Suprapubic skin (tissue), 4 donors: ENCODE measurements at regions not wholly inside any gene's neighbourhood (a gene's known extent, or its start where the extent isn't known, plus 50 kb on each side); places are given as distances from the start of the nearest gene placed in this dataset.
"Not testable (repeated sequence)": the region's sequence is repeated elsewhere in the genome, so short reads cannot be mapped to it uniquely, and the experiment has no call there.

Experiments
- DNase-seq, 2 donors: peaks; one replicate each; pipeline ENCODE4 v3.0.0-alpha.2; 2019; ENCODE audit warnings: low spot score in 2 of 2
- H3K27ac ChIP-seq: fragments of 200-600 bp; sonication (generic); one replicate; pipeline ENCODE4 v1.5.1; 2019
- H3K27me3 ChIP-seq: fragments of 200-600 bp; sonication (generic); one replicate; pipeline ENCODE4 v1.5.1; 2019
- H3K36me3 ChIP-seq: fragments of 200-600 bp; sonication (generic); one replicate; pipeline ENCODE4 v1.5.1; 2019
- H3K4me1 ChIP-seq: fragments of 200-600 bp; sonication (generic); one replicate; pipeline ENCODE4 v1.5.1; 2019
- H3K4me3 ChIP-seq: fragments of 200-600 bp; sonication (generic); one replicate; pipeline ENCODE4 v1.5.1; 2019; ENCODE audit warnings: mild to moderate bottlenecking
- H3K9me3 ChIP-seq: fragments of 200-600 bp; sonication (generic); one replicate; pipeline ENCODE4 v1.5.1; 2019
- EP300 ChIP-seq: sonication (generic); formaldehyde crosslinking; IDR thresholded peaks from one replicate; pipeline ENCODE4 v1.6.1; 2017; ENCODE audit warnings: antibody characterized with exemption
- POLR2A ChIP-seq, 2 donors: fragments of 450-650 bp; IDR thresholded peaks; one replicate each; pipeline ENCODE4 v1.6.1; 2017; ENCODE audit warnings: antibody characterized with exemption in 2 of 2, mild to moderate bottlenecking in 2 of 2, moderate library complexity in 2 of 2
- POLR2AphosphoS5 ChIP-seq, 3 donors: sonication (generic); formaldehyde crosslinking; IDR thresholded peaks; one replicate each; pipeline ENCODE4 v1.6.1; 2017; ENCODE audit warnings: antibody characterized with exemption in 3 of 3
- WGBS: methylation state at CpG from one replicate; pipeline ENCODE4 v1.1.5; 2018; 5-methylcytosine and 5-hydroxymethylcytosine counted together
- TF ChIP-seq, protein P1 (sequence below), 2 donors: fragments of 200-600 bp in 1 of 2; fragments of 450-650 bp in 1 of 2; sonication (generic) in 1 of 2; IDR thresholded peaks; one replicate each; pipeline ENCODE4 v1.5.1; 2016 to 2019; ENCODE audit warnings: antibody characterized with exemption in 2 of 2, mild to moderate bottlenecking in 1 of 2, moderate library complexity in 1 of 2

DNA sequence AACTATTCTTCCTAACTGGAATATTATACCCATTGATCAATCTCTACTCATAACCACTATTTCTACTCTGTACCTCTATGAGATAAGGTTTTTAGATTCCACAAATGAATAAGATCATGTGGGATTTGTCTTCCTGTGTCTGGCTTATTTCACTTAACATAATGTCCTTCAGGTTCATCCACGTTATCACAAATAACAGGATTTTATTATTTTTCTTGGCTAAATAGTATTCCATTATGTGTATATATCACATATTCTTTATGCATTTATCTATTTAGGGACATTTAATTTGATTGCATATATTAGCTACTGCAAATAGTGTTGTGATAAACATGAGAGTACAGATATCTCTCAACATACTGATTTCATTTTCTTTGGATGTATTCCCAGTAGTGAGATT, 823.0 kb upstream of the ADGRB3 start:
- 86% methylated on average over 1 of the region's 1 CpG for WGBS
- no peak for DNase-seq

DNA sequence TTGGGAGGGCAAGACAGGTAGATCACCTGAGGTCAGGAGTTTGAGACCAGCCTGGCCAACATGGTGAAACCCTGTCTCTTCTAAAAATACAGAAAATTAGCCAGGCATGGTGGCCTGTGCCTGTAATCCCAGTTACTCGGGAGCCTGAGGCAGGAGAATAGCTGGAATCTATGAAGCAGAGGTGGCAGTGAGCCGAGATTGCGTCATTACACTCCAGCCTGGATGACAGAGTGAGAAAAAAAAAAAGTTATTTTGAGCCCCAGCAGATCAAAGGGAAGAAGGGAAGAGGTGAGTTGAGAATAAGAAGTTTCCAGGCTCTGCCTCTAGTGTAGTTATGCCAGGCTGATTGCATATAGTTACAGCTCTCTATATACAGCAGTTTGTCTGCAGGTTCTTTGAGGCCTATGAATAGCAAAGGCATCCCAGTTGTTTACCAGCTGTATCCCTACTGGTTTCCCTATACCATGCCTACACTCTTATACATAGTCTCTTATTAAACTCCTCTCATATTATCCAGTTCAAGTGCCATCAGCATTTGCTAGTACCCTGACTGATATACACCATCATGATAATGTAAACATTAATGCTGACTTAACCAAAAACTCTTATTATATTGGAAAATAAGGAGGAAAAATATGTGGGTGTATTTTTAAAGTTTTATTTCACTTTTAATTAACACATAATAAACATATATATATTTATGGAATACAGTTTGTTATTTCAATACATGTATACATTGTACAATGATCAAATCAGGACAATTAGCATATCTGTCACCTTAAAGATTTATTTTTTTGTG, 823.6 kb upstream of the ADGRB3 start:
- Histone ChIP-seq H3K27ac (no peak overlapping the region), H3K4me1 (no peaks in the 10 kb centered on the region), H3K9me3 (peaks cover 13% of the 10 kb centered on the region), H3K36me3 (no peaks in the 10 kb centered on the region), H3K27me3 (no peaks in the 10 kb centered on the region), H3K4me3 (no peak overlapping the region)
- no peak for DNase-seq
- WGBS, result 79% methylated on average over 3 of the region's 3 CpGs
- TF ChIP-seq, protein P1, sequence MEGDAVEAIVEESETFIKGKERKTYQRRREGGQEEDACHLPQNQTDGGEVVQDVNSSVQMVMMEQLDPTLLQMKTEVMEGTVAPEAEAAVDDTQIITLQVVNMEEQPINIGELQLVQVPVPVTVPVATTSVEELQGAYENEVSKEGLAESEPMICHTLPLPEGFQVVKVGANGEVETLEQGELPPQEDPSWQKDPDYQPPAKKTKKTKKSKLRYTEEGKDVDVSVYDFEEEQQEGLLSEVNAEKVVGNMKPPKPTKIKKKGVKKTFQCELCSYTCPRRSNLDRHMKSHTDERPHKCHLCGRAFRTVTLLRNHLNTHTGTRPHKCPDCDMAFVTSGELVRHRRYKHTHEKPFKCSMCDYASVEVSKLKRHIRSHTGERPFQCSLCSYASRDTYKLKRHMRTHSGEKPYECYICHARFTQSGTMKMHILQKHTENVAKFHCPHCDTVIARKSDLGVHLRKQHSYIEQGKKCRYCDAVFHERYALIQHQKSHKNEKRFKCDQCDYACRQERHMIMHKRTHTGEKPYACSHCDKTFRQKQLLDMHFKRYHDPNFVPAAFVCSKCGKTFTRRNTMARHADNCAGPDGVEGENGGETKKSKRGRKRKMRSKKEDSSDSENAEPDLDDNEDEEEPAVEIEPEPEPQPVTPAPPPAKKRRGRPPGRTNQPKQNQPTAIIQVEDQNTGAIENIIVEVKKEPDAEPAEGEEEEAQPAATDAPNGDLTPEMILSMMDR (IDR thresholded peaks at IDR 0.05), result no peak
- TF ChIP-seq EP300, result no peak
- TF ChIP-seq POLR2AphosphoS5 (IDR thresholded peaks at IDR 0.05), result no peak
- TF ChIP-seq POLR2A (IDR thresholded peaks at IDR 0.05), result no peak

More for the DNA sequence above, 823.0 kb upstream of the ADGRB3 start:
- Histone ChIP-seq H3K27ac (no peak overlapping the region), H3K27me3 (no peaks in the 10 kb centered on the region), H3K4me1 (no peaks in the 10 kb centered on the region), H3K4me3 (no peak overlapping the region), H3K9me3 (peaks cover 13% of the 10 kb centered on the region), H3K36me3 (no peaks in the 10 kb centered on the region)
- TF ChIP-seq POLR2A (IDR thresholded peaks at IDR 0.05) (no peak), EP300 (no peak), POLR2AphosphoS5 (IDR thresholded peaks at IDR 0.05) (no peak)
- TF ChIP-seq, protein P1 (IDR thresholded peaks at IDR 0.05), result no peak

DNA sequence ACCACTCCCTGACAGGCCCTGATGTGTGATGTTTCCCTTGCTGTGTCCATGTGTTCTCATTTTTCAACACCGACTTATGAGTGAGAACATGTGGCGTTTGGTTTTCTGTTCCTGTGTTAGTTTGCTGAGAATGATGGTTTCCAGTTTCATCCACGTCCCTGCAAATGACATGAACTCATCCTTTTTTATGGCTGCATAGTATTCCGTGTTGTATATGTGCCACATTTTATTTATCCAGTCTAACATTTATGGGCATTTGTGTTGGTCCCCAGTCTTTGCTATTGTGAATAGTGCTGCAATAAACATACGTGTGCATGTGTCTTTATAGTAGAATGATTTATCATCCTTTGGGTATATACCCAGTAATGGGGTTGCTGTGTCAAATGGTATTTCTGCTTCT, 830.3 kb upstream of the ADGRB3 start:
- H3K27ac ChIP-seq, H3K4me1 ChIP-seq, DNase-seq, H3K9me3 ChIP-seq, H3K4me3 ChIP-seq, H3K36me3 ChIP-seq, H3K27me3 ChIP-seq: not testable (repeated sequence)
- WGBS, result 94% methylated on average over 5 of the region's 5 CpGs

DNA sequence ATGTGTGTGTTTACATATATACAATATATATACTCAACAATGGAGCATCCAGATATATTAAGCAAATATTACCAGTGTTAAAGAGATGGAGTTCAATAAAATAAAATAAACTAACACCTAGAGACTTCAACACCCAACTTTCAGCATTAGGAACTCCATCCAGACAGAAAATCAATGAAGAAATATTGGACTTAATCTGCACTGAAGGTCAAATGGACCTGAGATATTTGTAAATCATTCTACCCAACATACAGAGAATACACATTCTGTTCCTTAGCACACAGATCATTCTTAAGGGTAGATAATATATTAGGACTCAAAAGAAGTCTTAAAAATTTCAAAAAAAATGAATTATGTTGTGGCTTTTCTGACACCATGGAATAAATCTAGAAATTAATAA, 832.3 kb upstream of the ADGRB3 start:
- H3K9me3 ChIP-seq, result no peaks in the 10 kb centered on the region
- no peak for DNase-seq
- no peak overlapping the region for H3K27ac ChIP-seq
- H3K4me1 ChIP-seq, result no peaks in the 10 kb centered on the region
- H3K36me3 ChIP-seq, result no peaks in the 10 kb centered on the region
- H3K4me3 ChIP-seq, result no peak overlapping the region
- TF ChIP-seq, protein P1 (IDR thresholded peaks at IDR 0.05), result no peak
- no peak for TF ChIP-seq POLR2AphosphoS5 (IDR thresholded peaks at IDR 0.05)
- TF ChIP-seq EP300, result no peak
- TF ChIP-seq POLR2A (IDR thresholded peaks at IDR 0.05), result no peak
- no peaks in the 10 kb centered on the region for H3K27me3 ChIP-seq

DNA sequence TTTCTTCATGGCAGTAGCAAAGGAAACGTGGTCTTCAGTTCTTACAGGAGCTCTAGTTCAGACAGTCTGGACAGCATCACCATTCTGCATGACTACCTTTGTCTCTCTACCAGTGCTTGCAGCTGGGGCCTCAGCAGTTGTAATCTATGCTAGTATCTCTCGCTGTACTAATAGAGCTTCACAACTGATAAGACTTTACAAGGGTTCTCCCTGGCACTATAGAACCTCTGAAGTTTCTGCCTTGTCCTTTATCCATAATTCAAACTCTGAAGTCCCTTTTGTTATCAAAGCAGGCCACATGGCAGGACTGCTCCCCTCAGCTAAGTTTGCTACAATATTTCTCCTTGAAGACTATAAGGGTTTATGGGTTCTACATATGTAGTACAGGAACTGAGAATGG, 842.1 kb upstream of the ADGRB3 start:
- Histone ChIP-seq H3K9me3 (peaks cover 2% of the 10 kb centered on the region), H3K27ac (no peak overlapping the region), H3K27me3 (no peaks in the 10 kb centered on the region), H3K4me1 (no peaks in the 10 kb centered on the region), H3K4me3 (no peak overlapping the region), H3K36me3 (no peaks in the 10 kb centered on the region)
- TF ChIP-seq POLR2A (IDR thresholded peaks at IDR 0.05) (no peak), EP300 (no peak), POLR2AphosphoS5 (IDR thresholded peaks at IDR 0.05) (no peak)
- TF ChIP-seq, protein P1 (IDR thresholded peaks at IDR 0.05), result no peak
- no peak for DNase-seq
- WGBS, result 79% methylated on average over 2 of the region's 2 CpGs

DNA sequence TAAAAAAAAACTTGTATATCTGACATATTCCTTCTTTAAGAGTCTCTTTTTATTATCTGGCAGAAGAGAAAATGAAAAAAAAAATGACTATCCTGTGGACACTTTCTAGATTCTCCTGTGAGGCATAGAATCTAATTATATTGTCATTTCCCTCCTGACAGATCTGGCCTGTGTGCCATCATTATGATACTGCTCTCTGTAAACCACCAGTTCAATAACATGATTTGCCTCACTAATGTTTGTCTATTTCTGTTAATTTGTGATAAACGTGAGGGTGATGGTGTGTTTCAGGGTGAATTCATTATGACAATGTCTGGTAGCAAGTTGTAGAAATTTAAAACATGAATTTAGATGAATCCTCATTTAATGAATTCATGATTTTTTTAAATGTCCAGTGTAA, 844.5 kb upstream of the ADGRB3 start:
- Histone ChIP-seq H3K36me3 (no peaks in the 10 kb centered on the region), H3K9me3 (peaks cover 5% of the 10 kb centered on the region), H3K4me3 (no peak overlapping the region), H3K27me3 (no peaks in the 10 kb centered on the region), H3K4me1 (no peaks in the 10 kb centered on the region), H3K27ac (no peak overlapping the region)
- WGBS, result 54% methylated on average over 1 of the region's 1 CpG
- no peak for DNase-seq
- TF ChIP-seq POLR2A (IDR thresholded peaks at IDR 0.05) (no peak), EP300 (no peak), POLR2AphosphoS5 (IDR thresholded peaks at IDR 0.05) (no peak)
- TF ChIP-seq, protein P1 (IDR thresholded peaks at IDR 0.05), result no peak

DNA sequence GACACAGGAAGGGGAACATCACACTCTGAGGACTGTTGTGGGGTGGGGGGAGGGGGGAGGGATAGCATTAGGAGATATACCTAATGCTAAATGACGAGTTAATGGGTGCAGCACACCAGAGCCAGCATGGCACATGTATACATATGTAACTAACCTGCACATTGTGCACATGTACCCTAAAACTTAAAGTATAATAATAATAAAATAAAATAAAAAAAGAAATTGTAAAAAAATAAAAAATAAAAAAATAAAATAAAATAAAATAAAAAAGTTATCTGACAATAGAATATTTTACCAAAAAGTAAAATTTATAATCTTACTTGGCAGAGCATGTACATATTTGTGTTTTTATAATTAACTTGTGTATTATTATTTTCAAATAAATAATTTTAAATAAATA, 848.0 kb upstream of the ADGRB3 start:
- not testable (repeated sequence) for H3K36me3 ChIP-seq, H3K9me3 ChIP-seq, H3K4me3 ChIP-seq, H3K27ac ChIP-seq, H3K4me1 ChIP-seq, H3K27me3 ChIP-seq, DNase-seq
- WGBS, result 69% methylated on average over 1 of the region's 1 CpG
